Smooth muscle cell (in vitro differentiated cells): ENCODE measurements at regions not wholly inside any gene's neighbourhood (a gene's known extent, or its start where the extent isn't known, plus 50 kb on each side); places are given as distances from the start of the nearest gene placed in this dataset.
A peak's percentile ranks its signal among the peaks of the same experiment; 100 is the strongest.

Experiments
- DNase-seq: peaks from one replicate; lab custom pipeline; 2025; ENCODE audit not compliant: unreplicated experiment; lab: John Stamatoyannopoulos, UW
- H2AFZ ChIP-seq: fragments of 200-600 bp; sonication (generic); 2 replicates; pipeline ENCODE4 v1.6.0; 2016; ENCODE audit warnings: antibody characterized with exemption, low read depth, mild to moderate bottlenecking
- H3F3A ChIP-seq: fragments of 200-600 bp; sonication (generic); 2 replicates; pipeline ENCODE4 v1.6.0; 2017; ENCODE audit warnings: antibody characterized with exemption, low read depth
- H3K27ac ChIP-seq: fragments of 200-600 bp; sonication (generic); 2 replicates; pipeline ENCODE4 v1.5.1; 2016; ENCODE audit warnings: low read depth, mild to moderate bottlenecking
- H3K27me3 ChIP-seq: fragments of 200-600 bp; sonication (generic); 2 replicates; pipeline ENCODE4 v1.6.1; 2016; ENCODE audit warnings: low read depth, mild to moderate bottlenecking
- H3K36me3 ChIP-seq: fragments of 200-600 bp; sonication (generic); 2 replicates; pipeline ENCODE4 v1.5.1; 2016; ENCODE audit warnings: low read depth
- H3K4me1 ChIP-seq: fragments of 200-600 bp; sonication (generic); 2 replicates; pipeline ENCODE4 v1.5.1; 2016; ENCODE audit warnings: low read depth
- H3K4me2 ChIP-seq: fragments of 200-600 bp; sonication (generic); 2 replicates; pipeline ENCODE4 v1.6.0; 2016; ENCODE audit warnings: mild to moderate bottlenecking
- H3K4me3 ChIP-seq: fragments of 200-600 bp; sonication (generic); 2 replicates; pipeline ENCODE4 v1.5.1; 2016; ENCODE audit warnings: mild to moderate bottlenecking
- H3K79me2 ChIP-seq: fragments of 200-600 bp; sonication (generic); 2 replicates; pipeline ENCODE4 v1.6.0; 2016; ENCODE audit warnings: low read depth, mild to moderate bottlenecking
- H3K9ac ChIP-seq: fragments of 200-600 bp; sonication (generic); 2 replicates; pipeline ENCODE4 v1.6.0; 2016; ENCODE audit warnings: low read depth
- H3K9me3 ChIP-seq: fragments of 200-600 bp; sonication (generic); replicated peaks from 2 replicates; pipeline ENCODE4 v1.5.1; 2016; ENCODE audit warnings: low read depth
- H4K20me1 ChIP-seq: fragments of 200-600 bp; sonication (generic); 2 replicates; pipeline ENCODE4 v1.6.0; 2016; ENCODE audit warnings: low read depth
- CTCF ChIP-seq: fragments of 200-600 bp; sonication (generic); IDR thresholded peaks from 2 replicates; pipeline ENCODE4 v1.5.1; 2017; ENCODE audit warnings: borderline replicate concordance, mild to moderate bottlenecking, antibody characterized with exemption; ENCODE audit not compliant: insufficient read depth, poor library complexity, severe bottlenecking
- WGBS: methylation state at CpG from one replicate; pipeline ENCODE4 v1.1.7; 2016; ENCODE audit warnings: low lambda C conversion rate; 5-methylcytosine and 5-hydroxymethylcytosine counted together

- Histone ChIP-seq H3K4me1 (no peaks in the 10 kb centered on the region), H3K4me2 (no peak overlapping the region), H2AFZ (no peak overlapping the region), H3K4me3 (no peak overlapping the region), H3K9ac (no peak overlapping the region), H3K9me3 (no peaks in the 10 kb centered on the region), H3K27ac (no peak overlapping the region), H3K27me3 (no peaks in the 10 kb centered on the region), H3K79me2 (no peaks in the 10 kb centered on the region), H3K36me3 (no peaks in the 10 kb centered on the region), H4K20me1 (no peaks in the 10 kb centered on the region), H3F3A (no peaks in the 10 kb centered on the region)
- no peak for TF ChIP-seq CTCF
- DNase-seq: no peak
- 68% methylated on average over 2 of the region's 2 CpGs for WGBS
Observed at GRCh38 chr17:14448818-14449217, 147.9 kb downstream of the HS3ST3B1 start.

GRCh38 chr17:14446825-14447224 is 145.9 kb downstream of the HS3ST3B1 start:
- 74% methylated on average over 2 of the region's 2 CpGs for WGBS
- no peak overlapping the region for H3K4me2 ChIP-seq

GRCh38 chr17:14444915-14445314 is 144.0 kb downstream of the HS3ST3B1 start:
- Histone ChIP-seq H2AFZ (no peak overlapping the region), H3K4me1 (no peaks in the 10 kb centered on the region), H3K27me3 (no peaks in the 10 kb centered on the region), H3F3A (no peaks in the 10 kb centered on the region), H3K79me2 (no peaks in the 10 kb centered on the region), H3K27ac (no peak overlapping the region), H4K20me1 (no peaks in the 10 kb centered on the region), H3K4me3 (no peak overlapping the region), H3K4me2 (no peak overlapping the region), H3K9ac (no peak overlapping the region), H3K36me3 (no peaks in the 10 kb centered on the region), H3K9me3 (no peaks in the 10 kb centered on the region)
- DNase-seq: no peak
- WGBS: 99% methylated on average over 3 of the region's 3 CpGs
- TF ChIP-seq CTCF: no peak

More at GRCh38 chr17:14446825-14447224, 145.9 kb downstream of the HS3ST3B1 start:
- Histone ChIP-seq H3K4me1 (no peaks in the 10 kb centered on the region), H3K9ac (no peak overlapping the region), H4K20me1 (no peaks in the 10 kb centered on the region), H3K27me3 (no peaks in the 10 kb centered on the region), H3K27ac (no peak overlapping the region), H2AFZ (no peak overlapping the region), H3K4me3 (no peak overlapping the region), H3K36me3 (no peaks in the 10 kb centered on the region), H3F3A (no peaks in the 10 kb centered on the region), H3K9me3 (no peaks in the 10 kb centered on the region), H3K79me2 (no peaks in the 10 kb centered on the region)
- DNase-seq: no peak
- TF ChIP-seq CTCF: no peak

GRCh38 chr17:14442798-14443528 is 142.1 kb downstream of the HS3ST3B1 start:
- H3F3A ChIP-seq: no peaks in the 10 kb centered on the region
- no peak overlapping the region for H3K4me3 ChIP-seq
- H3K4me1 ChIP-seq: no peaks in the 10 kb centered on the region
- peak overlapping the region; percentile 5 for H3K4me2 ChIP-seq
- no peaks in the 10 kb centered on the region for H3K79me2 ChIP-seq
- H4K20me1 ChIP-seq: no peaks in the 10 kb centered on the region
- no peak overlapping the region for H3K27ac ChIP-seq
- H3K9me3 ChIP-seq: no peaks in the 10 kb centered on the region
- 62% methylated on average over 4 of the region's 4 CpGs for WGBS
- TF ChIP-seq CTCF: no peak
- no peak for DNase-seq
- H3K36me3 ChIP-seq: no peaks in the 10 kb centered on the region
- no peak overlapping the region for H3K9ac ChIP-seq
- H3K27me3 ChIP-seq: no peaks in the 10 kb centered on the region
- H2AFZ ChIP-seq: no peak overlapping the region
